ENCODE measurements at regions not wholly inside any gene's neighbourhood (a gene's known extent, or its start where the extent isn't known, plus 50 kb on each side); places are given as distances from the start of the nearest gene placed in this dataset.

GRCh38 chr7:46396481-46396880, 475.4 kb upstream of the IGFBP3 start:
- ChIA-PET POLR2A (no interaction called here), CTCF (no interaction called here)
- no peak for TF ChIP-seq EZH2 (IDR thresholded peaks at IDR 0.05; ENCODE audit: borderline replicate concordance, insufficient read depth, low read depth, low read length, poor library complexity, severe bottlenecking)
- no peak for TF ChIP-seq CTCF (IDR thresholded peaks at IDR 0.05)
- Mint-ChIP-seq H3K27me3 (no peaks in the 10 kb centered on the region), H3K9me3 (ENCODE audit: insufficient read depth) (no peaks in the 10 kb centered on the region), H3K4me3 (no peak overlapping the region), H3K4me1 (no peaks in the 10 kb centered on the region), H3K27ac (no peak overlapping the region)
- ATAC-seq (ENCODE audit: low read depth) (no peak), DNase-seq (no peak)
- Histone ChIP-seq H3K9me3 (ENCODE audit: control extremely low read depth in 1 of 3, control insufficient read depth in 2 of 3, insufficient read depth in 1 of 3, low read length in 2 of 3) (no peaks in the 10 kb centered on the region), H3K4me1 (ENCODE audit: control insufficient read depth in 2 of 2, insufficient read depth in 2 of 2, low read length in 2 of 2) (no peaks in the 10 kb centered on the region), H4K20me1 (ENCODE audit: control insufficient read depth, insufficient read depth, low read length, poor library complexity, severe bottlenecking) (no peaks in the 10 kb centered on the region), H3K27me3 (replicated peaks in 1 of 4; ENCODE audit: control extremely low read depth in 1 of 4, control insufficient read depth in 3 of 4, insufficient read depth in 4 of 4, low read length in 3 of 4) (no peaks in the 10 kb centered on the region), H3K4me3 (ENCODE audit: control extremely low read depth in 1 of 5, extremely low read depth in 1 of 5, insufficient read depth in 1 of 5, low read depth in 2 of 5, low read length in 4 of 5) (no peak overlapping the region), H2AFZ (ENCODE audit: insufficient read depth, low read depth, low read length, poor library complexity, severe bottlenecking) (no peak overlapping the region), H3K27ac (ENCODE audit: low read length in 2 of 2) (no peak overlapping the region), H3K79me2 (ENCODE audit: control insufficient read depth, insufficient read depth, low read length) (no peaks in the 10 kb centered on the region), H3K9ac (ENCODE audit: low read length) (no peak overlapping the region), H3K4me2 (replicated peaks; ENCODE audit: low read depth, low read length, poor library complexity, severe bottlenecking) (no peak overlapping the region), H3K36me3 (replicated peaks in 1 of 2; ENCODE audit: control extremely low read depth in 1 of 2, control insufficient read depth in 1 of 2, extremely low read depth in 1 of 2, insufficient read depth in 2 of 2, low read length in 1 of 2) (no peaks in the 10 kb centered on the region)
- 82% methylated on average over 7 of the region's 7 CpGs for WGBS (ENCODE audit: insufficient coverage)
- intact Hi-C loops (cut with micrococcal nuclease), result no loop called here

- H3K27me3 ChIP-seq (replicated peaks in 1 of 4; ENCODE audit: control extremely low read depth in 1 of 4, control insufficient read depth in 3 of 4, insufficient read depth in 4 of 4, low read length in 3 of 4), result no peaks in the 10 kb centered on the region
- CTCF ChIA-PET, result no interaction called here
- H3K79me2 ChIP-seq (ENCODE audit: control insufficient read depth, insufficient read depth, low read length), result no peaks in the 10 kb centered on the region
- Mint-ChIP-seq H3K4me3 (no peak overlapping the region), H3K4me1 (no peaks in the 10 kb centered on the region), H3K9me3 (ENCODE audit: insufficient read depth) (peaks cover 3% of the 10 kb centered on the region), H3K27ac (no peak overlapping the region), H3K27me3 (no peaks in the 10 kb centered on the region)
- TF ChIP-seq EZH2 (IDR thresholded peaks at IDR 0.05; ENCODE audit: borderline replicate concordance, insufficient read depth, low read depth, low read length, poor library complexity, severe bottlenecking), result no peak
- no peak overlapping the region for H3K27ac ChIP-seq (ENCODE audit: low read length in 2 of 2)
- H3K9ac ChIP-seq (ENCODE audit: low read length), result no peak overlapping the region
- H4K20me1 ChIP-seq (ENCODE audit: control insufficient read depth, insufficient read depth, low read length, poor library complexity, severe bottlenecking), result no peaks in the 10 kb centered on the region
- POLR2A ChIA-PET, result no interaction called here
- intact Hi-C loops (cut with micrococcal nuclease), result no loop called here
- ATAC-seq (ENCODE audit: low read depth) (no peak), DNase-seq (no peak)
- no peak overlapping the region for H3K4me3 ChIP-seq (ENCODE audit: control extremely low read depth in 1 of 5, extremely low read depth in 1 of 5, insufficient read depth in 1 of 5, low read depth in 2 of 5, low read length in 4 of 5)
- H3K9me3 ChIP-seq (ENCODE audit: control extremely low read depth in 1 of 3, control insufficient read depth in 2 of 3, insufficient read depth in 1 of 3, low read length in 2 of 3), result no peaks in the 10 kb centered on the region
- no peak overlapping the region for H3K4me2 ChIP-seq (replicated peaks; ENCODE audit: low read depth, low read length, poor library complexity, severe bottlenecking)
- H3K36me3 ChIP-seq (replicated peaks in 1 of 2; ENCODE audit: control extremely low read depth in 1 of 2, control insufficient read depth in 1 of 2, extremely low read depth in 1 of 2, insufficient read depth in 2 of 2, low read length in 1 of 2), result no peaks in the 10 kb centered on the region
- WGBS (ENCODE audit: insufficient coverage), result 73% methylated on average over 2 of the region's 3 CpGs
- H3K4me1 ChIP-seq (ENCODE audit: control insufficient read depth in 2 of 2, insufficient read depth in 2 of 2, low read length in 2 of 2), result no peaks in the 10 kb centered on the region
- no peak overlapping the region for H2AFZ ChIP-seq (ENCODE audit: insufficient read depth, low read depth, low read length, poor library complexity, severe bottlenecking)
Observed at GRCh38 chr7:46393142-46393541, 472.1 kb upstream of the IGFBP3 start.
